Loucy (cell line): ENCODE measurements at regions not wholly inside any gene's neighbourhood (a gene's known extent, or its start where the extent isn't known, plus 50 kb on each side); places are given as distances from the start of the nearest gene placed in this dataset.
A peak's percentile ranks its signal among the peaks of the same experiment; 100 is the strongest.

Experiments
- H2AFZ ChIP-seq: fragments of 200-600 bp; sonication (generic); 2 replicates; pipeline ENCODE4 v1.6.0; 2016; ENCODE audit warnings: antibody characterized with exemption, mild to moderate bottlenecking, low read length, moderate library complexity
- H3F3A ChIP-seq: fragments of 200-600 bp; 2 replicates; pipeline ENCODE4 v1.6.0; 2016; ENCODE audit warnings: antibody characterized with exemption, low read depth, mild to moderate bottlenecking
- H3K27me3 ChIP-seq: fragments of 200-600 bp; sonication (generic); 2 replicates; pipeline ENCODE4 v1.6.1; 2014; ENCODE audit warnings: low read length, mild to moderate bottlenecking; ENCODE audit not compliant: insufficient read depth, poor library complexity, severe bottlenecking
- H3K36me3 ChIP-seq: fragments of 200-600 bp; sonication (generic); 2 replicates; pipeline ENCODE4 v1.6.1; 2016; ENCODE audit warnings: low read length; ENCODE audit not compliant: insufficient read depth
- H3K4me1 ChIP-seq: fragments of 200-600 bp; sonication (generic); 2 replicates; pipeline ENCODE4 v1.5.1; 2014; ENCODE audit warnings: low read length, mild to moderate bottlenecking; ENCODE audit not compliant: insufficient read depth, poor library complexity, severe bottlenecking
- H3K4me2 ChIP-seq: fragments of 200-600 bp; sonication (generic); 2 replicates; pipeline ENCODE4 v1.6.0; 2014; ENCODE audit warnings: antibody characterized with exemption, low read length, low read depth, mild to moderate bottlenecking; ENCODE audit not compliant: poor library complexity, severe bottlenecking
- H3K4me3 ChIP-seq: fragments of 200-600 bp; sonication (generic); 2 replicates; pipeline ENCODE4 v1.5.1; 2014; ENCODE audit warnings: low read length, mild to moderate bottlenecking, mixed read lengths; ENCODE audit not compliant: poor library complexity, severe bottlenecking
- H3K79me2 ChIP-seq: fragments of 200-600 bp; sonication (generic); 2 replicates; pipeline ENCODE4 v1.6.1; 2014; ENCODE audit warnings: low read length; ENCODE audit not compliant: insufficient read depth
- H3K9ac ChIP-seq: fragments of 200-600 bp; sonication (generic); 2 replicates; pipeline ENCODE4 v1.6.0; 2014; ENCODE audit warnings: mild to moderate bottlenecking, low read depth, low read length, moderate library complexity; ENCODE audit not compliant: poor library complexity, severe bottlenecking
- H3K9me2 ChIP-seq: fragments of 200-600 bp; sonication (generic); replicated peaks from 2 replicates; pipeline ENCODE4 v1.6.1; 2016; ENCODE audit warnings: low read depth, low read length, mixed read lengths
- H3K9me3 ChIP-seq: fragments of 200-600 bp; sonication (generic); 2 replicates; pipeline ENCODE4 v1.6.1; 2014; ENCODE audit warnings: mild to moderate bottlenecking, antibody characterized with exemption, low read length, low read depth; ENCODE audit not compliant: insufficient read depth
- H4K20me1 ChIP-seq: fragments of 200-600 bp; sonication (generic); 2 replicates; pipeline ENCODE4 v1.6.0; 2014; ENCODE audit warnings: antibody characterized with exemption, low read length, mild to moderate bottlenecking; ENCODE audit not compliant: insufficient read depth, poor library complexity, severe bottlenecking
- CTCF ChIP-seq: fragments of 200-600 bp; sonication (generic); conservative IDR thresholded peaks from 2 replicates; pipeline ENCODE4 v1.5.1; 2014; ENCODE audit warnings: mild to moderate bottlenecking, antibody characterized with exemption, low read length
- EZH2phosphoT487 ChIP-seq: fragments of 200-600 bp; IDR thresholded peaks from 2 replicates; pipeline ENCODE4 v1.6.1; 2018; ENCODE audit warnings: antibody characterized with exemption, mild to moderate bottlenecking, moderate library complexity, borderline replicate concordance

- Histone ChIP-seq H3K9ac (no peak overlapping the region), H3K4me2 (no peak overlapping the region), H3K27me3 (no peaks in the 10 kb centered on the region), H3K4me1 (peaks cover 32% of the 10 kb centered on the region), H3F3A (no peaks in the 10 kb centered on the region), H3K36me3 (no peaks in the 10 kb centered on the region), H3K9me3 (no peaks in the 10 kb centered on the region), H2AFZ (no peak overlapping the region; the same call in 1 of the 2 replicates), H3K4me3 (no peak overlapping the region), H3K9me2 (no peaks in the 10 kb centered on the region), H4K20me1 (no peaks in the 10 kb centered on the region), H3K79me2 (no peaks in the 10 kb centered on the region)
- TF ChIP-seq CTCF = no peak
Measured at GRCh38 chr11:19329970-19330369, 89.2 kb upstream of the E2F8 start.

GRCh38 chr11:19328586-19329311 lies 88.0 kb upstream of the E2F8 start:
- Histone ChIP-seq H2AFZ (peak overlapping the region; percentile 59), H3F3A (no peaks in the 10 kb centered on the region), H3K79me2 (no peaks in the 10 kb centered on the region), H3K36me3 (no peaks in the 10 kb centered on the region), H3K27me3 (no peaks in the 10 kb centered on the region), H3K9ac (peak overlapping the region; percentile 20), H3K4me3 (peak overlapping the region; percentile 4), H3K9me3 (no peaks in the 10 kb centered on the region), H3K9me2 (no peaks in the 10 kb centered on the region), H3K4me2 (peak overlapping the region; percentile 57), H4K20me1 (no peaks in the 10 kb centered on the region), H3K4me1 (peaks cover 32% of the 10 kb centered on the region)
- TF ChIP-seq EZH2phosphoT487 (no peak), CTCF (no peak)

- Histone ChIP-seq H3K79me2 (no peaks in the 10 kb centered on the region), H3F3A (no peaks in the 10 kb centered on the region), H3K9ac (no peak overlapping the region), H2AFZ (no peak overlapping the region), H3K9me3 (no peaks in the 10 kb centered on the region), H3K4me2 (no peak overlapping the region), H4K20me1 (no peaks in the 10 kb centered on the region), H3K9me2 (no peaks in the 10 kb centered on the region), H3K36me3 (no peaks in the 10 kb centered on the region), H3K4me3 (no peak overlapping the region), H3K4me1 (peaks cover 32% of the 10 kb centered on the region), H3K27me3 (no peaks in the 10 kb centered on the region)
- TF ChIP-seq EZH2phosphoT487 (no peak), CTCF (no peak)
Measured at GRCh38 chr11:19327280-19327679, 86.5 kb upstream of the E2F8 start.
